ENCODE measurements at regions not wholly inside any gene's neighbourhood (a gene's known extent, or its start where the extent isn't known, plus 50 kb on each side); places are given as distances from the start of the nearest gene placed in this dataset.

DNA sequence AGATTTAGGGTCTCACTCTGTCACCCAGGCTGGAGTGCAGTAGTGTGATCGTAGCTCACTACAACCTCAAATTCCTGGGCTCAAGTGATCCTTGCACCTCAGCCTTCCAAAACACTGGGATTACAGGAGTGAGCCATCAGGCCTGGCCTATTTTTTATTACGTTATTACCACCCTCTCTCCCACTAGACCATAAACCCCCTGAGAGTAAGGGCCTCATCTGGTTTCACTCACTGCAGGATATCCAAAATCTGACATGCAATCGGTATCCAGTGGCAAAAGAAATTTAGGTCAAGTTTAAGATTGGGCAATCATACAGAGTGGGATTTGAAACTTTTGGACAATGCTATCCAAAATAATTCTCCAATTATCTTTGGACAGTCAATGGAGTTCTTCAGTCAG is 117.0 kb upstream of the NEBL start:
- H3K4me3 ChIP-seq (ENCODE audit: low read length in 2 of 2): no peak overlapping the region
- no peaks in the 10 kb centered on the region for H3K36me3 ChIP-seq (ENCODE audit: control insufficient read depth in 2 of 2, insufficient read depth in 2 of 2, low read length in 1 of 2)
- H3K27ac ChIP-seq (ENCODE audit: low read depth in 1 of 2, low read length in 1 of 2): no peak overlapping the region
- H3K4me1 ChIP-seq (ENCODE audit: control insufficient read depth in 2 of 2, insufficient read depth in 2 of 2, low read length in 2 of 2): no peaks in the 10 kb centered on the region
- H3K27me3 ChIP-seq (ENCODE audit: control insufficient read depth in 2 of 2, insufficient read depth in 1 of 2, low read length in 1 of 2): no peaks in the 10 kb centered on the region
- 93% methylated on average over 3 of the region's 3 CpGs for WGBS
- no peaks in the 10 kb centered on the region for H3K9me3 ChIP-seq (ENCODE audit: control insufficient read depth in 2 of 2, insufficient read depth in 1 of 2, low read length in 1 of 2)
- no peak for DNase-seq (ENCODE audit: low read depth in 6 of 9, low spot score in 9 of 9)

DNA sequence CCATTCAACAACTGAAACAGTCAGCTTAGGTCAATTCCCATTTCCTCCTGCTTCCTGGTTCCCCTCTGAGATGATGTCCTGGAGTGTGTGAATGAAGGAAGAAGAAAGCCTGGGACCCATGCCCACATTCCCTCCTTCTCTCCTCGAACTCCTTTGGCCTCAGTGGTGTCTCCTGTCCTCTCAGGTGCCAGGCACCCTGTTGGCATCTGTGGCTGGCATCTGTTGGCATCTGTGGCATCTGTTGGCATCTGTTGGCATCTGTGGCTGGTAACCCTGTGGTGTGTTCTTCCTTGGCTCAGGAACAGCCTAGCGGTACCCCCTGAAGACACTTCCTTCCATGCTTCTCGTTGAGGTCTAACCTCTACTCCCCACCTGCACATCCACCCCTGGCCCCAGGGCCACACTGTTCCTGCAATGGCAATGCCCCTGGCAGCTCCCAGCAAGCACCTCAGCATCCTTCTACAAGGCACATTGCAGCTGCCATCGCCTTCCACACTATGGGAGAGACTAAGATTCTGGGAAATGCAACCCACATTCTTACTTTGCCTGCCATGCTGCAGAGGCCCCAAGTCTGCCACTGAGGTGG is 114.4 kb upstream of the NEBL start:
- Histone ChIP-seq H3K4me1 (ENCODE audit: control insufficient read depth in 2 of 2, insufficient read depth in 2 of 2, low read length in 2 of 2) (no peaks in the 10 kb centered on the region), H3K27ac (ENCODE audit: low read depth in 1 of 2, low read length in 1 of 2) (no peak overlapping the region), H3K4me3 (ENCODE audit: low read length in 2 of 2) (no peak overlapping the region), H3K27me3 (ENCODE audit: control insufficient read depth in 2 of 2, insufficient read depth in 1 of 2, low read length in 1 of 2) (no peaks in the 10 kb centered on the region), H3K36me3 (ENCODE audit: control insufficient read depth in 2 of 2, insufficient read depth in 2 of 2, low read length in 1 of 2) (no peaks in the 10 kb centered on the region), H3K9me3 (ENCODE audit: control insufficient read depth in 2 of 2, insufficient read depth in 1 of 2, low read length in 1 of 2) (no peaks in the 10 kb centered on the region)
- DNase-seq (ENCODE audit: low read depth in 6 of 9, low spot score in 9 of 9): no peak
- 68% methylated on average over 4 of the region's 4 CpGs for WGBS

DNA sequence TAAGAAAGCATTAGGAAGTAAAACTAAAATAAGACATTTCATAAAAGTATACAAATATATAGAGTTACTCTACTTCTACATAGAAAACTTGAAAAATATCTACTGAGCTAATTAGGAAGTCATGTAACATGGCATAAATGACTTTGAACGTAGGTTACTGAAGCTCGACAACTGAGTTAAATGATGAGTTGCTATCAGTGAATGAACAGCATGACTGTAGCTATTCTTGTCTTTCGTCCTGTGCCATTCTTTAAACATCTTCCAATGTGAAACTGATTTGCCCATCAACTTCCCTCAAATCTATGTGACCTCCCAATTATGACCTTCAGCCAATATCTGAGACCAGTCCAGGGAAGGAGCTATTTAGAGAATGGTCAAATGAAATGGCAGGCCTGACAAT is 113.5 kb upstream of the NEBL start:
- H3K4me3 ChIP-seq (ENCODE audit: low read length in 2 of 2): no peak overlapping the region
- no peaks in the 10 kb centered on the region for H3K4me1 ChIP-seq (ENCODE audit: control insufficient read depth in 2 of 2, insufficient read depth in 2 of 2, low read length in 2 of 2)
- DNase-seq (ENCODE audit: low read depth in 6 of 9, low spot score in 9 of 9): no peak
- 95% methylated on average over 3 of the region's 3 CpGs for WGBS
- no peaks in the 10 kb centered on the region for H3K9me3 ChIP-seq (ENCODE audit: control insufficient read depth in 2 of 2, insufficient read depth in 1 of 2, low read length in 1 of 2)
- no peaks in the 10 kb centered on the region for H3K36me3 ChIP-seq (ENCODE audit: control insufficient read depth in 2 of 2, insufficient read depth in 2 of 2, low read length in 1 of 2)
- H3K27ac ChIP-seq (ENCODE audit: low read depth in 1 of 2, low read length in 1 of 2): no peak overlapping the region
- H3K27me3 ChIP-seq (ENCODE audit: control insufficient read depth in 2 of 2, insufficient read depth in 1 of 2, low read length in 1 of 2): no peaks in the 10 kb centered on the region

DNA sequence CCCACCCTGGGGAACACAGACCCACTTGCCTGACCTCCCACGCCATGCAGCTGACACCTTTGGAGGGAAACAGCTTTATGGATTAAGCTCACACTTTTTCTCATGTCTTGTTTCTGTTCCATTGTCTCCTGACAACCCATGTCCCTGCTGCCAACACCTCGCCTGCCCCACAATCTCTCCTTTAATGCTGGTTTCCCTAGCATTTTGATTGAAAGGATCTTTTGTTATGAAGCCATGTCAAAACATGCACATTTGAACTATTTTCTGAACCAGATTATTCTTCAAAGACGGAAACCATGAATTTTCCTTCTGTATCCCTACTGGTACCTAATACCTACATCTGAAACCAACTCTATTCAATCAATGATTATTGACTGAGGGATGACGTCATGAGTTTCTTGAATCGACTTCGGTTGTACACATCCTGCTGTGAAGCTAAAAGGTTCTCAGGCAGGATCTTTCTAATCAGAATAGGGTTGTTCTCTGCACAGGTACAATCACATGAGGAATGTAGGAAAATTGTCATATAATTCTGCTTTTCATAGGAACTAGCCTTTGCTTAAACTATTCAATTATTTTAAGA is 106.2 kb upstream of the NEBL start:
- H3K4me1 ChIP-seq (ENCODE audit: control insufficient read depth in 2 of 2, insufficient read depth in 2 of 2, low read length in 2 of 2): no peaks in the 10 kb centered on the region
- H3K9me3 ChIP-seq (ENCODE audit: control insufficient read depth in 2 of 2, insufficient read depth in 1 of 2, low read length in 1 of 2): no peaks in the 10 kb centered on the region
- no peaks in the 10 kb centered on the region for H3K36me3 ChIP-seq (ENCODE audit: control insufficient read depth in 2 of 2, insufficient read depth in 2 of 2, low read length in 1 of 2)
- no peak for DNase-seq (ENCODE audit: low read depth in 6 of 9, low spot score in 9 of 9)
- no peaks in the 10 kb centered on the region for H3K27me3 ChIP-seq (ENCODE audit: control insufficient read depth in 2 of 2, insufficient read depth in 1 of 2, low read length in 1 of 2)
- 94% methylated on average over 6 of the region's 6 CpGs for WGBS
- no peak overlapping the region for H3K27ac ChIP-seq (ENCODE audit: low read depth in 1 of 2, low read length in 1 of 2)
- H3K4me3 ChIP-seq (ENCODE audit: low read length in 2 of 2): no peak overlapping the region

- DNase-seq (ENCODE audit: low read depth in 6 of 9, low spot score in 9 of 9): no peak
- H3K4me1 ChIP-seq (ENCODE audit: control insufficient read depth in 2 of 2, insufficient read depth in 2 of 2, low read length in 2 of 2): no peaks in the 10 kb centered on the region
These were observed 105.2 kb upstream of the NEBL start for GRCh38 chr10:21002091-21002878.

GRCh38 chr10:20999699-21000098 is 102.6 kb upstream of the NEBL start:
- Histone ChIP-seq H3K4me1 (ENCODE audit: control insufficient read depth in 2 of 2, insufficient read depth in 2 of 2, low read length in 2 of 2) (no peaks in the 10 kb centered on the region), H3K9me3 (ENCODE audit: control insufficient read depth in 2 of 2, insufficient read depth in 1 of 2, low read length in 1 of 2) (no peaks in the 10 kb centered on the region), H3K36me3 (ENCODE audit: control insufficient read depth in 2 of 2, insufficient read depth in 2 of 2, low read length in 1 of 2) (no peaks in the 10 kb centered on the region), H3K27ac (ENCODE audit: low read depth in 1 of 2, low read length in 1 of 2) (no peak overlapping the region), H3K27me3 (ENCODE audit: control insufficient read depth in 2 of 2, insufficient read depth in 1 of 2, low read length in 1 of 2) (no peaks in the 10 kb centered on the region), H3K4me3 (ENCODE audit: low read length in 2 of 2) (no peak overlapping the region)
- DNase-seq (ENCODE audit: low read depth in 6 of 9, low spot score in 9 of 9): no peak
- WGBS: 92% methylated on average over 11 of the region's 11 CpGs

More at GRCh38 chr10:21002091-21002878, 105.2 kb upstream of the NEBL start:
- Histone ChIP-seq H3K36me3 (ENCODE audit: control insufficient read depth in 2 of 2, insufficient read depth in 2 of 2, low read length in 1 of 2) (no peaks in the 10 kb centered on the region), H3K27me3 (ENCODE audit: control insufficient read depth in 2 of 2, insufficient read depth in 1 of 2, low read length in 1 of 2) (no peaks in the 10 kb centered on the region), H3K4me3 (ENCODE audit: low read length in 2 of 2) (no peak overlapping the region), H3K9me3 (ENCODE audit: control insufficient read depth in 2 of 2, insufficient read depth in 1 of 2, low read length in 1 of 2) (no peaks in the 10 kb centered on the region), H3K27ac (ENCODE audit: low read depth in 1 of 2, low read length in 1 of 2) (no peak overlapping the region)
- 49% methylated on average over 11 of the region's 11 CpGs for WGBS

- no peaks in the 10 kb centered on the region for H3K36me3 ChIP-seq (ENCODE audit: control insufficient read depth in 2 of 2, insufficient read depth in 2 of 2, low read length in 1 of 2)
- DNase-seq (ENCODE audit: low read depth in 6 of 9, low spot score in 9 of 9): no peak
- H3K27me3 ChIP-seq (ENCODE audit: control insufficient read depth in 2 of 2, insufficient read depth in 1 of 2, low read length in 1 of 2): no peaks in the 10 kb centered on the region
- H3K4me3 ChIP-seq (ENCODE audit: low read length in 2 of 2): no peak overlapping the region
- 96% methylated on average over 5 of the region's 5 CpGs for WGBS
- no peaks in the 10 kb centered on the region for H3K9me3 ChIP-seq (ENCODE audit: control insufficient read depth in 2 of 2, insufficient read depth in 1 of 2, low read length in 1 of 2)
- H3K4me1 ChIP-seq (ENCODE audit: control insufficient read depth in 2 of 2, insufficient read depth in 2 of 2, low read length in 2 of 2): no peaks in the 10 kb centered on the region
- no peak overlapping the region for H3K27ac ChIP-seq (ENCODE audit: low read depth in 1 of 2, low read length in 1 of 2)
These were observed 100.9 kb upstream of the NEBL start for GRCh38 chr10:20998036-20998435.

- Histone ChIP-seq H3K36me3 (ENCODE audit: control insufficient read depth in 2 of 2, insufficient read depth in 2 of 2, low read length in 1 of 2) (no peaks in the 10 kb centered on the region), H3K4me1 (ENCODE audit: control insufficient read depth in 2 of 2, insufficient read depth in 2 of 2, low read length in 2 of 2) (no peaks in the 10 kb centered on the region), H3K27ac (ENCODE audit: low read depth in 1 of 2, low read length in 1 of 2) (no peak overlapping the region), H3K4me3 (ENCODE audit: low read length in 2 of 2) (no peak overlapping the region), H3K27me3 (ENCODE audit: control insufficient read depth in 2 of 2, insufficient read depth in 1 of 2, low read length in 1 of 2) (no peaks in the 10 kb centered on the region), H3K9me3 (ENCODE audit: control insufficient read depth in 2 of 2, insufficient read depth in 1 of 2, low read length in 1 of 2) (no peaks in the 10 kb centered on the region)
- no peak for DNase-seq (ENCODE audit: low read depth in 6 of 9, low spot score in 9 of 9)
- 88% methylated on average over 14 of the region's 14 CpGs for WGBS
These were observed 98.2 kb upstream of the NEBL start for GRCh38 chr10:20995123-20995987.

All from thymus (tissue), 11 donors.